Fibroblast of peridontal ligament (primary cell): ENCODE measurements at regions not wholly inside any gene's neighbourhood (a gene's known extent, or its start where the extent isn't known, plus 50 kb on each side); places are given as distances from the start of the nearest gene placed in this dataset.
"Not testable (repeated sequence)": the region's sequence is repeated elsewhere in the genome, so short reads cannot be mapped to it uniquely, and the experiment has no call there.

Experiments used
- DNase-seq: peaks from one replicate; pipeline ENCODE4 v3.0.0-alpha.2; 2010; ENCODE audit errors: extremely low read depth

DNA sequence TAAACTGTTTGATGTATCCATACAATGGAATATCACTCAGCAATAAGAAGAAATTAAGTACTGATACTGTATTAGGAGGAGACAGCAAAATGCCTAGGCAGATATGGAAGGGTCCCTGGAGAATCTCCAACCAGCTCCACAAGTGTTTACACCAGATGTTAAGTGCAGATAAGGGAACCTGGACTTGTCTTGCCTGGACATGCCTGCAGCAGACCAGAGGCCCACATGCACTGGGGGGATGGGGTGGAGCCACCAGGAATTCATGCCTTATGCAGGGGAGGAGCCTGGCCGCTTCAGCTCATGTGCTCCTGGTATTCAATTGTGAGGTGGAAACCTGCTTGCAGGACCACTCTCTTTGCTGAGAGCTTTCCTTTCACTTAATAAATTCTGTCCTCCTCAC, 287.6 kb downstream of the LIPI start:
- not testable (repeated sequence) for DNase-seq

- not testable (repeated sequence) for DNase-seq
These were observed 289.3 kb downstream of the LIPI start for GRCh38 chr21:13921455-13921854.

GRCh38 chr21:13907385-13907784, 297.8 kb downstream of the POTED start:
- not testable (repeated sequence) for DNase-seq

DNA sequence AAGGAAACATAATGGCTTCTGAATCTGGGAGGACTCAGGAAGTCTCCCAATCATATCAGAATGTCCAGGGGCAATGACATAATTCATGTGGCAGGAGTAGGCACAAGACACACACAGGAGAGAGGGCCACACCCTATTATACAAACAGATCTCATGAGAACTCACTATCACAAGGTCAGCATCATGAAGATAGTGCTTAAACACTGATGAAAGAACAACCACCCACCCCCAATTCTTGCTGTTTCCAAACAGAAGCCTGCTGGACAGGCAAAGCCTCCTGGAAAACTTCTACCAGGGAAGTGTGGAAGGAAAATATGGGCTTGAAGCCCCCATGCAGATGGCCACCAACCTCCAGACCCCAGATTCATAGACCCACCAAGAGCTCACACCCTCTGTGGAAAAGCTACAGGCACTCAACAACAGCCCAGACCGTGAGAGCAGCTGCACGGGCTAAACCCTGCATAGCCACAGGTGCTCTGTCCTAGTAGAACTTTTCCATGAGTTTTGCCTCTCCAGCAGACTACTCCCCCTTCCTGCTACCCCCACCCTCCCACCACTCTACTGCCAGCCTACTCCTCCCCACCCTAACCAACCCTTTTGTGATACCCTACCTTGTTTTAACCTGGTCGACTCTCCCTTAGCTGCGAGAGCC, 287.1 kb downstream of the POTED start:
- DNase-seq: not testable (repeated sequence)

GRCh38 chr21:13893617-13894016, 284.0 kb downstream of the POTED start:
- DNase-seq: not testable (repeated sequence)

GRCh38 chr21:13893025-13893424, 283.4 kb downstream of the POTED start:
- DNase-seq: not testable (repeated sequence)

GRCh38 chr21:13892146-13892751, 282.7 kb downstream of the POTED start:
- DNase-seq: not testable (repeated sequence)

GRCh38 chr21:13889176-13889575, 279.6 kb downstream of the POTED start:
- not testable (repeated sequence) for DNase-seq

- DNase-seq: not testable (repeated sequence)
These were observed 274.2 kb downstream of the POTED start for GRCh38 chr21:13883641-13884395.

- DNase-seq: not testable (repeated sequence)
These were observed 267.9 kb downstream of the POTED start for GRCh38 chr21:13877503-13877902.

GRCh38 chr21:13876999-13877398, 267.4 kb downstream of the POTED start:
- not testable (repeated sequence) for DNase-seq

- not testable (repeated sequence) for DNase-seq
These were observed 264.4 kb downstream of the POTED start for GRCh38 chr21:13874001-13874400.

- no peak for DNase-seq
These were observed 245.1 kb downstream of the POTED start for GRCh38 chr21:13854638-13855037.

DNA sequence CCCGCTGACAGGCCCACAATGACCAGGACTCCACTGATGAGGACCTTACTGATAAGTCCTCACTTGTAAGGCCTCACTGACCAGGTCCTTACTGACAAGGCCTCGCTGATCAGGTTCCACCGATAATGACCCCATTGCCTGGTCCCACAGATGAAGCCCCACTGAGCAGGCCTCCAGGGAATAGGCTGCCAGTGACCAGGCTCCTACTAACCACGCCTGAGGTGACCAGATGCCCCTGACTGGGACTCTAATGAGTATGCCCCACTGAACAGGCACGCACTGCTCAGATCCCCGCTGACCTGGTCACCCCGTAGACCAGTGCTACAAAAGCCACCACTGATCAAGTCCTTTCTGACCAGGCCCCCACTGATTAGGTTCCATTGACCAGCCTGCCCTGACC, 241.2 kb downstream of the POTED start:
- DNase-seq: not testable (repeated sequence)

DNA sequence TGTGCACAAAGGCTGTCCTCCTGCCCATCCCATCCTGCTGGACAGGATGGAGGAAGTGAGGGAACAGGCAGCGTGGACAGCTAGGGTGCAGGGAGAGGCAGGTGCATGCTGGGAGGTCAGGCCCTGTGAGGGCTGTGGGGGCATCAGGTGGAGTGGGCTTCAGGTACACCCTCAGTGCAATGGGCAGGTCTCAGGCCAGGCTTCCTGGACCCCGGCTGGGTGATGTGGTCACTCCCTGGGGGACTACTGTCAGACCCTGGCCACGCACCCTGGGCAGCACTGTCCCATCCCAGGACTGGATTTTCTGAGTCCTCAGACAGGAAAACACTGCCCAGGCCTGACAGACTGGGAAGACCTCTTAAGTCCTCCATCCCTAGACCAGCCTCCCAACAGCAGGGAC, 239.9 kb downstream of the POTED start:
- not testable (repeated sequence) for DNase-seq

DNA sequence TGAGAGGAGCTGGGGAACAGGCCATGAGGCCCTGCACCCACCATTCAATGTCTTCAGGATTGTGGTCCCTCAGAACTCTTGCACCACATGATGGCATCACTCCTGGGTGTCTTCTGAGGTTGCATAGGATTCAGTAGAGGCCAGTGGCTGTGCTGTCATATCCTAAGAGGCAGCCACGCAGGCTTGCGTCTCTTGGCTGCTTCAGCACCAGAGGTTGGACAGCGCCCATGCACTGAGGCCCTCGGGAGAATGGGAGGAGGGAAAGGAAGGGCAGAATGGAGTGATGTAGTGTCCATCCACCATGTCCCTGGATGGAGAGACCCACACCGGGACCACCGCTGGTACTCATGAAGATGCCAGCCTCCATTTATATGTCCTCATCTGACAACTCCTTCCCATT, 237.1 kb downstream of the POTED start:
- DNase-seq: not testable (repeated sequence)

DNA sequence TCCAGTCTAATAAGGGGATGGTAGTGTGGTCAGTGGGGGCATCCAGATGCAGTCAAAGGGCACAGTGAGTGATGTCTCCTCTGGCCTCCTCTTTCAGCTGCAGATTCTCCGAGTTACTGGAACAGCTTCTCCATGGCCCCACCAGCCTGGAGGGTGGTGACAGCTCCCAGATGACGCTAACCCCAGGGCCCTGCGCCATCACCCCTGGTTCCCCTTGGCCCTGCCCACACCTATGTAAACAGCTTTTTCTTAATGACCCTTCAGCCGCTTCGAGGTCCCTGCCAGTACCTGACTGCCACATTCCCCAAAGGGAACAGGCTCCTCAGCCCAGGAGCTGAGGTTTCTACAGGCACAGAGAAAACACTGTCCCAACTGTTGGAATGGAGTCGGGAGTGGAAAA, 235.0 kb downstream of the POTED start:
- not testable (repeated sequence) for DNase-seq

DNA sequence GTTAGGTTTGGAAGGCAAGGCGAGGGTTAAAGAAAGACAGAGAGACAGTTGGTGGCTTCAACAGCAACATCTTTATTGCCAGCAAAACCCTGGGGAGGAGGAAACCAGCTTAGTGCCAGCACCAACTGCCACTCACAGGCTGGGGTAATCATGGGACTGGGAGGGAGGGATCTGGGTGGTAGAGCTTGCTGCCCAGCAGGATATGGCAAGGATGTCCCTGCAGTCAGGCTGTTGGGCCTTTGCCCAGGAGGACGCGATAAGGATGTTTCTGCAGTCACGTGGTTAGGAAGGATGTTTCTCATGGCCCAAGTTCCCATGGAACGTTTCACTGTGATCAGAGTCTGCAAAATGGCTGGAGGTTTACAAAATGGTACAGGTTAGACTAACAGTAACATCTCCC, 233.5 kb downstream of the POTED start:
- not testable (repeated sequence) for DNase-seq

DNA sequence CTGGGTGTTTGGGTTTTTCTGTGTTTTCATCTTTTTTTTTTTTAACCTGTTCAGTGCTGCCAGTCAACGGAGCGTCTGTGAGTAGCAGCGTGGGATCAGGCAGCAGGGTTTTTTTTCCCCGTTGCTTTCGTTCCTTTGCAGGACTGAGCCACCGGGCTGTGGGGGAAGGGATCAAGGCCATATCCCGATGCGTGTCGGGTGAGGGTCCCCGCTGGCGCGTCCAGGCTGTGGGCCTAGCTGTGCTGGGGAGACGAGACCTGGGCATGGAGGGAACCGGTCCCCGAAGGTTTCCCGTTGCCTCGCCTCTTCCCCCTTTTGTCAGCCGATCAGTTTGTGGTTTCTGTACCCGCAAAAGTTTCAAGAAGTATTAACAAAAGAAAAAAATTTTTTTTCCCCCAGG, 218.1 kb downstream of the POTED start:
- not testable (repeated sequence) for DNase-seq

GRCh38 chr21:13827201-13827600, 217.6 kb downstream of the POTED start:
- no peak for DNase-seq

DNA sequence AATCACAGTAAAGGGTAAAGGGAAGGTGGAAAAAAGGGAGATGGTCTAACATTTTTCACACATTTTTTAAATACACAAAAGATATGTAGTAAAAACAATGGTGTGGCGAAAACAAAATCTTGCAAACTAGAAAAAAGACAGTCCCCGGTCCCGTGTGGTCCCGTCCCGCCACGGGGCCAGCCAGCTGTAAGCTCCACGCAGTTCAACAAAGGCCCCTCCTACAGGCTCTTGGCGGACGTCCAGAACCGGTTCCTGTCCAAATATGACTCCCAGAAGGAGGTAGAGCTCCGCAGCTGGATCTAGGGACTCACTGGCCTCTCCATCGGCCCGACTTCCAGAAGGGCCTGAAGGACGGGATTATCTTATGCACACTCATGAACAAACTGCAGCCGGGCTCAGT, 216.9 kb downstream of the POTED start:
- not testable (repeated sequence) for DNase-seq

DNA sequence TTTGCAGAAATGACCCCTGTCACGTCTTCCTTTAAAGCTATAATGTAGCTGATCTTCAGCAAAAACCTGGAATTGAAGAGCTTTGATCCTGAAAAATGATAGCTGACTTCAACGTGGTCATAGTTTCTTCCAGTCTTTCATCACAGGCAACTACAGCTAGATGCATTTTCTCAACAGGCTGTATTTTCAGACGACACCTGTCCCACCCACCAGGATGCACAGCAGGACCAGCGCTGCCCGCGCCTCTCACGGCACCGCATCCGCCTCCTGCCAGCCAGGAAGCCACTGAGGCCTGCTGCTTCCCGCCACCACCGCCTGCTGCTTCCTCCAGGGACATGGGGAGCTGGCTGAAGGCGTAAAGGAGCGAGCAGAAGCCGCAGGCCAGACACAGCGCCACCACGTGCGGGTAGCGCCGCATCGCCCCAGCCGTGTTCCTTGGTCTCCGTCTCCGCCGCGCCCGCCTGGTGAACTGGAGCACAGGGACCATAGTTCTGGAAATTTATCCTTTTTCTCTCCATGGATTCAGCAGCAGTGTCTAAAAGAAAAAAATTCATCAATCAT, 215.7 kb downstream of the POTED start:
- not testable (repeated sequence) for DNase-seq
